ENCODE measurements at regions not wholly inside any gene's neighbourhood (a gene's known extent, or its start where the extent isn't known, plus 50 kb on each side); places are given as distances from the start of the nearest gene placed in this dataset.

GRCh38 chr16:87108941-87109340, 208.3 kb downstream of the C16orf95 start:
- TF ChIP-seq CTCF (conservative IDR thresholded peaks at IDR 0.05 in 1 of 2, IDR thresholded peaks at IDR 0.05 in 1 of 2; ENCODE audit: low read depth in 1 of 2, low read length in 2 of 2): no peak
- no peak for TF ChIP-seq EZH2 (IDR thresholded peaks at IDR 0.05; ENCODE audit: low read length, missing control alignments)
